SKM-1 treated with dmso at 0.1 percent for 144 hours (cell line): ENCODE measurements at regions not wholly inside any gene's neighbourhood (a gene's known extent, or its start where the extent isn't known, plus 50 kb on each side); places are given as distances from the start of the nearest gene placed in this dataset.
A peak's percentile ranks its signal among the peaks of the same experiment; 100 is the strongest.

Experiments
- DNase-seq: peaks from one replicate; lab custom pipeline; 2025; ENCODE audit not compliant: unreplicated experiment; lab: John Stamatoyannopoulos, UW

GRCh38 chr7:22962775-22963350 lies 51.1 kb downstream of the HYCC1 start:
- DNase-seq: no peak

DNA sequence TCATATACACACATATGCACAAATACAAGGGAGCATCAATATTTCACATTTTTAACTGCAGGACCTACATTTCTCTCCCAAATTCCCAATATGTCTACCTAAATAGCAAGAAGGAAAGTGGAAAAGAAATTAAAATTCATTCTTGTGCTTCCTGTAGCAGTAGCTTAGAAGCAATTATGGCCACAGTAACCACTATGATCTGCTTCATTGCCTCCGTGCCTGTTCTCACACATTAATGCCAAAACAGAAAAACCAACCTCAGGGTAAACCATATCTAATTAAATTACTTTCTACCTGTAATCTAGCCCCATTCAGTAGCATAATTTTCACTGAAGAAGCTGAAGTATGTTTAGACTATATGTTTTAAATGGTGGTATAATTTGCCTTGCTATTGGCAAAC lies 55.2 kb downstream of the HYCC1 start:
- DNase-seq: no peak

DNA sequence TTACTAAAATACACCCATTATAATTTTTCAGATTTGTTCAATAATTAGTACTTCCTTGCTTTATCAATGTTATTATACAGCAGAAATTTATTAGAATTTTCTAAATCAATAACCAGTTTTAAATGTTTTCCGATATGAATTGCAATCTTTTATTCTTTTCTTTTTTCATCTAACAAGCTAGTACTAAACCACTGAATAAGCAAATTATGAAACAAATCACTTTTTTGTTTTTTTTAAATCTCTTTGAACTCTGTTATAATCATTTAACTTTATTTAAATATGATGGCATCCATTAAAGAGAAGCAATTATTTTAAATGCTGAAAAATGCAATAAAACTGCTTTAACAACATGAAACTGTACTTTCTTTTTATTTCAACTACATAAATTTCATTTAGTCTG lies 59.7 kb downstream of the HYCC1 start:
- DNase-seq: no peak

DNA sequence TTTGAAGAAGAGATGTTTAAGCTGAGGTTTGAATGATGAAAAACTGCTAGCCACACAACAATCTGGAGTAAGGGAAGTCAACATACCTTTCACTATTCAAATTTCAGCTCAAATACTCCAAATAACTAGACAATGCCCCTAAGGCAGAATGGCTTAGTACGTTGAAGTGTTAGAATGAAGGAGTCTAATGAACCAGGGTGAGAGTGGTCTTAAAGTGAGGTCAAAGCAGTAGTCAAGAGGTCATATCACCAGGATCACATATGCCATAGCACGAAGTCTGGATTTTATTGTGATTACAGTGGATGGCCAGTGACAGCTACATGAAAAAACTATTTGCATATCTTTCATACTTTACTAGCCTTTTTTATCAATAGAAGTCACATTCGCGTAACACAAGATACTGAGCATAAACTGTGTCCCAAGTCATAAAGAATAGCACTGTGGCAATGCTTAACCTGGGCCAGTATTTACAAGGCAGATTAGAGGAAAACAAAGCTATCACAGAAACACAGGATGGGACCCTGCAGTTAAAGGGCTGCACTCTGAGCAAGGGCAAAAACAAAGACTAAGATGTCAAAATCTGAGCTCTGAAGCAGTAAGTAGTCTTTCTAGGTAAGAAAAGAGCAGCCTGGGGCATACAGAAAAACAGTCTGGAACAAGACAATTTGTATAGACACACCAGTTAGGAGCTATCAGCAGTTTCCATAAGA lies 61.5 kb downstream of the HYCC1 start:
- DNase-seq: no peak

GRCh38 chr7:22949944-22950343 lies 64.0 kb downstream of the HYCC1 start:
- no peak for DNase-seq

DNA sequence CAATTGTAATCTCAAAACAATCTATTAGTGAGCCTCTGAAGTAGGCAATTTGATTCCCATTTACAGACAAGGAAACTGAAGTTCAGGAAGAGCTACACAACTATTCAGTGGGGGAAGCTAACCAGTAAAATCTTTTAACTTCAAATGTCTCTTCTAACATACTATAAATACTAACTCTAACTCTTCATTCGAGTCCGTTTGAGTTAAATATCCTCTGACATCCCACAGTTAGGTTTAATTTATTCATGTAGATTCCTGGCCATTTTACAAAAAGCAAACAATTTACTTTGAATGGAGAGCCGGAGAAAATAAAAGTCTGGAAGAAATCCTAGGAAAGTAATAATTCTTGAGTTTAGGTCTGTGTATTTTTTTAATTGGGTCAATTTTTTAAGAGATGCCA lies 64.7 kb downstream of the HYCC1 start:
- DNase-seq: no peak

- DNase-seq: no peak
Observed at GRCh38 chr7:22948770-22949169, 65.2 kb downstream of the HYCC1 start.

GRCh38 chr7:22945584-22945983 lies 68.3 kb downstream of the HYCC1 start:
- no peak for DNase-seq

DNA sequence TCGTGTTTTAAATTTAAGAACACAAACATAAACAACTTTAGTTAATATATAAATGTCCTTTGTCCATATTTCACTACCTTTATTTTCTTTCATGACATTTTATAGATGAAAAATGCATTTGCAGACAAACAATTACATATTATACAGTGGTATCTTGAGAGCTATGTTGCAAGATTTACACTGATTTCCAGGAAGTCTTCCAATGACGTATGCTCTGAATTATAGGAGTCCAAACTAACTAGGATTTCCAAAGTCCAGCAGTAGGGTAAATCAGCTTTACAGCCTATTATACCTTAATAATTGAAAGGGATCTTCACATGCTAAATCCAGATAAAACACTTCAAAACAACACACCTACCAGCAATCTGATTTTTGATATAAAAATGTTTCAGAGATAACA lies 69.4 kb downstream of the HYCC1 start:
- no peak for DNase-seq

DNA sequence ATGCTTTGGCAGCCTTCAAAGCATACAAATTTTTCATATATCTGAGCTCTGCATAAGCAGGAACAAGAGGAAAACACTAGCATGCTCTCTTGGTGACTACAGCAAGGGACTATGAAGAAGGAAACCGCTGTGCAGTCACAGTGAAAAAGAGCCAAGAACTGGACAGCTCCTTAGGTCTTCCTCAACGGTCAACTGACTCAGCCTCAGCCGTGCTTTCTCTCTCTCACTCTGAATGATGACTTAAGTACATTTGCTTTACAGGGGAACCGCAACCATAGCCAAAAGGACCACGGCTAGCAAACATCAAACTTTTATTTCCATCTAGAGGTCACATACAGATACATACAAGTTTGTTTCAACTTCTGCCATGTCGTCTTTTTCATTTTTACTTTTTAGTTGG lies 69.9 kb downstream of the HYCC1 start:
- no peak for DNase-seq

GRCh38 chr7:22942191-22942590 lies 71.7 kb downstream of the HYCC1 start:
- DNase-seq: no peak

- no peak for DNase-seq
Observed at GRCh38 chr7:22939842-22940241, 74.1 kb downstream of the HYCC1 start.

- no peak for DNase-seq
Observed at GRCh38 chr7:22937946-22938345, 76.0 kb downstream of the HYCC1 start.

GRCh38 chr7:22936246-22936645 lies 77.7 kb downstream of the HYCC1 start:
- DNase-seq: no peak

GRCh38 chr7:22935269-22935668 lies 78.7 kb downstream of the HYCC1 start:
- DNase-seq: no peak

DNA sequence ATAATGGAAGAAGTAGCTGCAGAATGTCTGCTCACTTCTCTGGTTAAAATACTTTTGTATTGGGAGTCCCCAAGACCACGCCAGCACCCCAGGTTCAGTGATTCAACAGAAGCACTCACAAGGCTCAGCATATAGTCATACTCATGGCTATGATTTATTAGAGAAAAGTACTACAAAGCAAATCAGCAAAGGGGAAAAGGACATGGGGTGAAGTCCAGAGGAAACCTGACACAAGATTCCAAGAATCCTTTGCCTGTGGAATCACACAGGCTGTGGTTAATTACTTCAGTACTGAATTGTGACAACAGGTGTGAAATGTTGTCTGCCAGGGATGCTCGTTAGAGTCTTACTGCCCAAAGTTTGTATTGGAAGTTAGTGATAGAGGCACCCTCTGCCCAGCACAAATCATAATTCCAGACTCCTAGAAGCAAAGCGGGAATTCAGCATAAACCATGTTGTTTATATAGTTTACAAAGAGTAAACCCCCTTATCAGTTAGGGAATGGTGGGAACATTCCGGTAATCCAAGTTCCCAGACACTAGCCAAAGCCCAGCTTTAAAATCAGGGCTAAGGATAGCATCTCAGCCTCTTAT lies 79.4 kb downstream of the HYCC1 start:
- DNase-seq: no peak

- no peak for DNase-seq
Observed at GRCh38 chr7:22934023-22934422, 79.9 kb downstream of the HYCC1 start.

DNA sequence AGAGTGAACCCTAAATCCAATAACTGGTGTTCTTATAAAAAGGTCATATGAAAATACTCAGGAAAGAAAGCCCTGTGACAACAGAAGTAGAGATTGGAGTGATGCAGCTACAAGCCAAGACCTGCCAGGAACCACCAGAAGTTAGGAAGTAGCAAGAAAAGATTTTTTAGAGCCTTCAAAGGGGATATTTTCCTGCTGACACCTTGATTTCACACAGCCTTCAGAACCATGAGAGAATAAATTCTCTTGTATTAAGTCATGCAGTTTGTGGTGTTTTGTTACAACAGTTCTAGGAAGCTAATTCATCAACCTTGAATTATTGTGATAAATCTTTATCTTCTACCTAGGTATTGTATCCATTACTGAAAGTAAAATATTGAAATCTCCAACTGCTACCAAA lies 81.0 kb downstream of the HYCC1 start:
- no peak for DNase-seq

GRCh38 chr7:22931011-22931410 lies 82.9 kb downstream of the HYCC1 start:
- DNase-seq: no peak

GRCh38 chr7:22922307-22922706 lies 91.6 kb downstream of the HYCC1 start:
- no peak for DNase-seq

DNA sequence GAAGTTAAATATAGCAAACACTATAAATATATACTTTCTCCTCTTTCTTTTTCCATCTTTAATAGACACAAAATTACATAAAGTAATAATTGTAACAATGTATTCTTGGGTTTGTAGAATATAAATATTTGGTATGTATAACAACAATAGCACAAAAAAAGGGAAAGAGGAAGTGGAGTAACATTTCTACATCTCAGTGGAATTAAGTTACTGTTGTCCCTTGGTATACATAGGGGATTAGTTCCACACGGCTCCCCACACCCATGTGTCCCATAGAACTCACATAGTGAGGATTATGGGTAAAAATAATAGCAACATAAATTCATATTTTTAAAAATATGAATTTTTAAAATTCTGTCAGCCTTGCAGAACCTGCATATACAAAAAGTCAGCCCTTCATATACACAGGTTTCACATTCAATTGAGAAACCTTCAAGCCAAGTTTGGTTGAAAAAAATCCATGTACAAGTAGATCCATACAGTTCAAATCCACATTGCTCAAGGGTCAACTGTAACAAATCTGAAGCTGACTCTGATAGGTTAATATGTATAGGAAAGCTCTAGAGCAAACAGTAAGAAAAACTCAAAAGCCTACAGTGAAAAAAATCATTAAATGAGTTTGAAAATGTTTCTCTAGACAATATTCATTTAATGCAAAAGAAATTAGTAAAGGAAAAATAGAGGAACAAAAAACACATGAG lies 92.4 kb downstream of the HYCC1 start:
- peak; percentile 23 for DNase-seq

DNA sequence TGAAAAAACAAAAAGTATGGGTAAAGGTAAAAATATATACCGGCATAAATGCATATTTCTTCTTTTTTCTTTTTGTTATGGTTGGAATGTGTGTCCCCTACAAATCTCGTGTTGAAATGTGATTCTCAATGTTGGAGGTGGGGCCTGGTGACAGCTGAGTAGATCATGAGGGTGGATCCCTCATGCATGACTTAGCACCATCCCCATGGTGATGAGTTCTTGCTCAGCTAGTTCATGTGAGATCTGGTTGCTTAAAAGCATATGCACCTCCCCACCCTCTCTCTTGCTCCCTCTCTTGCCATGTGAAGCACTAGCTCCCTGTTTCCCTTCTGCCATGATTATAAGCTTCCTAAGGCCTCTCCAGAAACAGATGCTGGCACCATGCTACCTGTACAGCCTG lies 93.3 kb downstream of the HYCC1 start:
- no peak for DNase-seq
